GM19023 (cell line): ENCODE measurements at regions not wholly inside any gene's neighbourhood (a gene's known extent, or its start where the extent isn't known, plus 50 kb on each side); places are given as distances from the start of the nearest gene placed in this dataset.

ENCODE experiments used
- ATAC-seq: cut with Tn5 transposase; IDR thresholded peaks from one replicate; pipeline ENCODE4 v1.9.1; 2021; ENCODE audit warnings: mild to moderate bottlenecking, moderate library complexity; ENCODE audit not compliant: unreplicated experiment

DNA sequence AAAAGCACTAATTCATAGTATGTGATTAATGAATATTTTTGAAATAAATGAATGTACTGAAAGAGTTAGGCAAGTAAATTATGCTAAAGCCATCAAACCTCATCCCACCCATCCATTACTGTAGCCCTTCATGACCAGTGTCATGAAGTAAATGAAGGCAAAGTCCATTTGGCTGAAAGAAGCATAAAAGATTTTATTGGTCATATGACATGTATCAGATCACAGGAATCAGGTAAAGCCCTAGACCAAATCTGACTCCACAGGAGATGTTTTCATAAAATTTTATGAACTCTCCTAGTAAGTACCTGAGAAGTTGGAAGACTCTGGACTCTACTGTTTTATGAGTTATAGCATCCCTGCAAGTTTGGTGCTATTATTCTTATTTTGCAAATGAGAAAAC, 213.5 kb downstream of the TMEM114 start:
- no peak for ATAC-seq

DNA sequence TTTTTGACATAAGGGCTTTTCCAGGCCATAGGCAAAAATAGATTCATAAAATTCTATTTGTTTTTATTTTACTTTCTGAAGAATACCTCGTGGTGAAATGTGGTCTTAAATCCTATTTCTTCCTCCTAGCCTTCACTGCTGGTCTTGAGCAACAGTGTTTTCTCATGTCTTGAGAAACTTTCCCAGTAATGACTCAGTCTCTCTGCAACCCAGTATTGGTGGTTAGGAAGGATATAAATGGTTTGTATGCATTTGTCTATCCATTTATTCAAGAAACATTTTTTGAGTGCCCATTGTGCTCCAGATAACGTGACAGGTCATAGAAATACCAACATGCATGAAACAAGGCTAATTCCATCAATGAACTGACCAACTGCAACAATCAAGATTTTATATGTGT, 213.9 kb downstream of the TMEM114 start:
- no peak for ATAC-seq

DNA sequence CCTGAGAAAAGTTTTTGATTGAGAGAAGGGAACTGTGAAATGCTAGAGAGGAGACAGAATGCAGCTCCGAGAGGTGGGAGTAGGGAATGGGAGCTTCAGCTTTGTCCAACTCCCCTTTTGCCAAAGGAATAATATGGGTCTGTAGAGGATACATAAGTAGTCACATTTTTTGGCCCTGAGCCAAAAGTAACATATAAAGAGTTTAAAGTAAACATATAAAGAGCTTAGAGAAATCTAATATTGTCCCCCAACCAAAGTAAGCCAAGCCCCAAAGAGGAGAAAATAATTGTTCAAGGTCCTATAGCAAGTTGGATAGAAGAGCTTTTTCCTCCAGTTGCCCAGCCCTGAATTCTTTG, 215.1 kb downstream of the TMEM114 start:
- no peak for ATAC-seq

DNA sequence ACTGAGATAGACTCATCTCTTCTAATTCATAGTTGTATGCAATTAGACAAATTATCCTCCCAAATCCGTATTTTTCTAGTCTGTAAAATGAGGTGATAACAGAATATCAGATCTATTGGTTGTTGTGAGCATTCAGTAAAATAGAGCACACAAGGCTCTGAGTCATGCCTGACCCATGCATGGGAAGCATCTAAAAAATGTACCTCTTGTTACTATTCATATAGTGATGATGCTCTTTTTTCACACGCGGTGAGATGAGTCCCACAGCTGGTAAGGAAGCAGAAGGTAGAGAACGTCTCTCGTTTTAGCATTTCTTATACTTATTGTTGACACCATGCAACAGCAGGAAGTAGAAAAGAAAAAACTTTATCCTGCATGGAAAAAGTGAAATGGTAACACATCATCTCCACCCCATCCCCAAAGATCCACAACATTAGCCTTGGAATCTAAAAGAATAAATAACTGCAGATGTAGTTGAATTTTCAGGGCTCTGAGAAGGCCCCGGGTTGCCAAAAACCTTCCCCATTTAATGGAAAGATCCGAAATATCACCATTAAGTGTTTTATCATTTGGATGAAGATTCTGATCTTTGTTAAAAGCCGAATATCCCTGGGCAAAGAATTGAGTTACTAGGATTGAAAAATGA, 215.6 kb downstream of the TMEM114 start:
- no peak for ATAC-seq

DNA sequence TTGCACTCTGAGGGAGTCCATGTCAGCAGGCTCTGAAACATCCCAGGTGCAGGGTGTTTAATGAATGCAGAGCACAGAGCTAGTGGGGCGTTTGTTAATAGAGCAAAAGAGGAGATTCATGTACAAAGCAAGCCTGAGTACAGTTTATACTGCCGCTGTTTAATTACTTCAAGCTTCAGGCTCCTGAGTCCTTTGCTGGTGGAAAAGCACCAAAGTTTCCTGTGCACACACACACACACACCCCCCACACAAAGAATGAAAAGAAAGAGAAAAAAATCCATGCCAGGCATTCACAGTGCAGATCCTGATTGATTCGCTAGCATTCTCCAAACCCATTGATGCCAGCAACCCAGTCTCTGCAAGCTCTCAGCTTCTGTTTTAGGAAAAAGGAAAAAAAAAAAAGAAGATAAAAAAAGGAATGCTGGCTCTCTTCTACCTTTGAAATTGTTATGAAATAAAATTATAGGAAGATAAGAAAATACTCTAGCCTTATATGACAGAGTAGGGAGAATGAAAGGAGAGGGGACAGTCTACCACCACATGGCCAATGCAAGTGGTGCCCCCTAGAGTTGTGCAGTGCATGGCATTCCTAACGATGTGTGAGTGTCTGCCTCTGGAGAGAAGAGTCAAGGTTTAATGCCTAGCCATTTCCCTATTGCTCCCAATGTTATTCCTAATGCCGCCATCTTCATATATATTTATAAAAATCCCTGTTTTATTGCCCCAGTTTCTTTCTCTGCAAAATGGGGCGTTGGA, 216.5 kb downstream of the TMEM114 start:
- ATAC-seq: no peak

DNA sequence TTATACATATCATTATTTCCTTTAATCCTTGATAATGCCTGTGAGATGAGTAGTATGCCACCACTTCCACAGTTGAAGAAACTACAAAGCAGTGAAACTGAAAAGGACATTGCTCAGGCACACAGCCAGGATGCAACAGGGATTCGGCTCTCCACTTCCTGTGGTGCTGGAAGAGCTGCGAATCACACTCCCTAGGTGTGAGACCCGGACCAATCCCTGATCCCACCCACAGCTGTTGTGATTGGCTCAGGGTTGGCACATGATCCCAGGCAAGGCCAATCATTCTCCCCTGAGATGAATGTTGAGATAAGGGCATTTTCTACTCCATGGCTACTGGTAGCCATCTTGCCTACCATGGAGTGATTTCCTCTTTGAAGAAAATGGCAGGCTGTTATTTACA, 218.2 kb downstream of the TMEM114 start:
- ATAC-seq: no peak

DNA sequence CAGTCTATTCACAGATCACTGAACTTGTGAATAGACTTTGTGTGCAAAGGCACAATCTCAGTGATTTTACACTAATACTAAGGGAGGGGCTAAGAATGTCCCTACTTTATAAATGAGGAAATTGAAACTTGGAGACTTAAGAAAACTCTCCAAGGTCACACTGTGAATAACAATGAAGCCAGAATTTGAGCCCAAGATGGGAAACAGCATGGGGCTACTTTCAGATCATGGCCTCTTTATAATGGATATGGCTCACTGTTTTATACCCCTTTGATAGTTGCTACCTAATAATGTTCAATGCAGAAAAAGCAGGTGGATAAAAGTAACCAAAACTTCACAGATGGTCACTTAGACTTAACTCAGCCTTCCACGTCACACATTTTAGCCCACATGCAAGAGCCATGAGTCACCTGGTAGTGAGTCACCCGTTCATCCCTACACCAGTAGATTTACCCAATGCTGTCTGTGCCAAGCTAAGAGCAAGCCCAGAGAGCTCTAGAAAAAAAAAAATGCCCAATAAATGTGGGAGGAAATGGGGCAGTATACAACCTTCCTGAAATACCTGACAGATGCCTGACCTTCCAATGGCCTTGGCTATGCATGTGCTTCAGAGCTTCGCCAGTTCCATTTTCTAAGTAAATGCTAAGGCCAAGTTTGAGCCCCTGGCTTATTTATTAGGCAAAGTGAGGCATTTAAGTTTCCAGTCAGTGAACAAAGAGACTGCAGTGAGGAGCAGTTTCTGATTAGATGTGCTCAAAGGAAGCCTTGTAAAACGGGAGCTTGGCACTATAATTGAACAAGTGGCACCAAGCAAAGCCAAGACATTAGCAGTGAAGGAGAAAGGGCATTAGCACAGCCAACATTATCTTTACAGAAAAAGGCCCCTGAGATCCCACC, 219.7 kb downstream of the TMEM114 start:
- ATAC-seq: no peak

DNA sequence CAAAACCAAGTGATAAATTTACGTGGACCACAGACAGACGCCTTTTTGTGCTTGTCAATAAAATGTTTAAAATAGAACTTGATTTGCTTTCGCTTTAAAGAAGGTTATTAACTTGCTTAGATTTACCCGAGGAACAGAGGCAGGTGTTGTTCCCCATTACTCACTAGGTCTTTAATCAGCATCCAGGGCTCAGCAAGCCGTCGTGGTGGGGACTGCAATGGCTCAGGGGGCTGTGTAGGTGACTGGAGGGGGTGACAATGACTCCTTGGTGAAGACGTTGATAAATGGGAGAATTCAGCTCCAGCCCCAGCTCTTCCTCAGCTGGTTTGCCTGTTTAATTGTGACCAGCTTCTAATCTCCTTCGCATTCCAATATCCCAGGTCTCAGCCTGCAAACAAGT, 231.4 kb downstream of the TMEM114 start:
- ATAC-seq: no peak

DNA sequence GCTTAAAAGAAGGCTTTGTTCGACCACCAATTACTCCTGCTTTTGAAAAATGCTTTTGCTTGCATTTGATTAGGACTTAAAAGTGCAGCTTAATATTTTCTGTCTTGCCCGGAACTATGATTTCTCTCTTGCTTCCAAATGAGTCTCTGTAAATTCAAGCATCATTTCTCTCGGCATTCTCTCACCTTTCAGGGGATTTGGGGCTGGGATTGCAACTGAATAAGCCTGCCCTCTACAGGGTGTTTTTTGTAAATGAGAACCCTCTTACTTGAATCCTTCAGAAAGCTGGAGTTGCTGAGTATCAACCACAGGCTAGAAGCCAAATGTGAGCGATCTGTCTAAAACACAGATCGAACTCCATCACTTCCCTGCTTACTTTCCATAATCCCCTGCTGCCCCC, 234.6 kb downstream of the TMEM114 start:
- no peak for ATAC-seq

DNA sequence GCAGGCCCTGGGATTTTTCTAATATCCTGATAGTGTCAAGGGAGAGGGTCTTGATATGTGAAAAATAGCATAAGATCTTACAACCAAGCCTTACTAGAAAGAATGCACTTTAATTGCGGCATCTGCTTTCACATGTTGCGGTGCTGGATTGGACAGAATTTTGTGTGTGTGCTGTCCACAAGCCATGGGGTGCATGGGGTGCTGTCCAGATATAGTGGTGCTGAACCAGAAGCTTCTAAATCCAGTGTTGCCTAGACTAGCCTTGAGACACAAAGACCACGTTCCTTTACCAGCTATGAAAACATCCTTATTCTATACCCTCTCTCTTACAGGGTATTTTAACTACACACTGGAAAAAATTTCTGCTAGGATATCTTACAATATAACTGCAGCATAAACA, 244.0 kb downstream of the TMEM114 start:
- no peak for ATAC-seq

DNA sequence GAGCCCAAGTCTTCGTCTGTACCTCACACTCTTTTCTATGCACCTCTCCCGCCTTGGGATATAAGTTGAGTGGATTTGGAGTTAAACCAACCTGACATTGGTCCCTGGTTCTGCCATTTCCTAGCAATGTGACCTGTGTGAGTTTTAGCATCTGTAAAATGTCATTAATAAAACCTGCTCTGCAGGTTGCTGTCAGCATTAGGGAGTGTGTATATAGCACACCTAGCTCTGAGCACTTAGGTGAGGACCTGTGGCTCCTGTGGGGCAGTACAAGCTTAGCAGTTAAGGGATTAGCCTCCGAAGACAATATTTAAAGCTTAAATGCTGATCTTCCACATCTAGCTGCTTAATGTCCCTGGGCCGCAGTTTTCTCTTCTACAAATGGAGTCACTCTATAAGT, 248.0 kb downstream of the TMEM114 start:
- ATAC-seq: no peak

DNA sequence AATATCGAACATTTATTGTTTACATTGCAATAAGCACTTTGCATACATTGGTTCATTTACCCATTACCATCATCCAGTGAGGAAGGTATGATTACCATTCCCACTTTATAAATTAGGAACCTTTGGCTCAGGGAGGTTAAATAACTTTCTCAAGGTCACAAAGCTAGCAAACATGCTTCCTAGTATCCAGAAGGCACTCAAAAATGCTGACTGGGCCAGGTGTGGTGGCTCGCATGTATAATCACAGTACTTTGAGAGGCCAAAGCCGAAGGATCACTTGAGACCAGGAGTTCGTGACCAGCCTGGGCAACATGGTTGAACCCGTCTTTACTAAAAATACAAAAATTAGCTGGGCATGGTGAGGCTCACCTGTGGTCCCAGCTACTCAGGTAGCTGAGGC, 259.6 kb downstream of the TMEM114 start:
- ATAC-seq: no peak

DNA sequence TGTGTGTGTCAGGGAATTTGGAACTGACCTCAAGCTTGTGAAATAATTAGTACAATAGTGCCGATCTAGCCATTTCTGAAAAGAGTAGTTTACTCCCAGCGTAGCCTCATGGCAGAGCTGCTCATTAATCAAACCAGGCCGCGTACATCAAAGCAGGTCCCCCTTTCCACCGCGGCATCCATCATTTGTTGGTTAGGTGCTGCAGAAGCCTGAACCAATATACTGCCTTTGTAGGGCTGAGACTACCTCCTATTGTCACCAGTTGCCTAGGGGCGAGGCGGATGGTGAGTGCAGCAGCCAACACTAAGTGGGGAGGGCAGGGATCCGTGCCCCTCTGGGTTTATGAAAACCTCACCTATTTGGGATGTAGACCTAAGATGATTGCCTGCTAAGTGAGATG, 264.1 kb downstream of the TMEM114 start:
- no peak for ATAC-seq

DNA sequence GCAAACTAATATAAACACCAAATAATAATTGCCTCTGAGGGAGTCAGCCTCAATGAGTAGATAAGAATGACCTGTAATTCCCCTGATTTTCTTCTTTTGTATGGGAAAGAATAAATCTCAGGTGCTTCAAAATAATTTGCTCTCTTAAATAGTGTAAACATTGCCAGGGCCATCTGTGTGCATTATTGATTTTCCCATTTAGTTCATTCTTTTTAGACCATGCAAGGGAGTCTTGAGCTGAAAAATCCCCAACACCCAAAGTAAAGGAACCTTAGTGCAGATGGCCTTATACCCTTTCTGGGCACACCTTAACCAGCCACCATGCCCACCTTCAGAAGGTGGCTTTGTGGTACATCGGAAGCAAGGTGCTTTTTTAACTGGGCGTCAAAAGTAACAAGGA, 267.2 kb downstream of the TMEM114 start:
- no peak for ATAC-seq

DNA sequence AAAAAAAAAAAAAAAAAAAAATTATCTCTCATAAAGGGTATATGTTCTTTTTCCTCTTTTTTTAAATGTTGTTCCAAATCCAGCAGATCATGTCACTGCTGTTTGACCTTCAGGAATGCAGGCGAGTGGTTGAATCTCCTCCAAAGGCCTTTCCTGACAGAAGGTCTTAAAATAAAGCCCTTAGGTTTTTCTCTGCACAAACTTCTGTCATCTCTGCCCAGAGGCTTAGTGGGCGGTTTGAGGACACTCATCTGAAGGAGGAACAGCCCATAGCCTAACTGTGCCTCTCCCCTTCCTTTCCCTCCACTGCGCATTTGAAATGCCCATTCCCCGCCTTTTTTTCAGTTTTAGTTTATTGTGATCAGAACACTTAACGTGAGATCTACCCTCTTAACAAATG, 270.2 kb downstream of the TMEM114 start:
- no peak for ATAC-seq

DNA sequence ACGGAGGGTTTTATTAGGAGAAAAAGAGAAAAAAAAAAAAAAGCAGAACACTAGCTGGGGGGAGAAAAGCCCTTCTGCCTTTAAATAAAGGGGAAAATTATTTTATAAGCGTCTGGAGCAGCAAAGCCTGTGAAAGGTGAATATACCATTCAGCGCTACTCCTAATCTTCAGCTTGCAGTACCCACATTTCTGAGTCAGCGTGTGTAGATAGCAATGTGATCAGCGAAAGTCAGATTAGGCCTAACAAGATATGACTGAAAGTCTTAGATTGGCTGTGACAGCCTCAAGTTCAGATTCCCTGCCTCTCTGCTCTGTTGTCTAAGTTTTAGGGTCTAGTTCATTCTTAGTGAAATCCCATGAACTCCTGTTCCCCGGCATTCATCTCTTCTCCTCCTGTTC, 279.5 kb downstream of the TMEM114 start:
- ATAC-seq: no peak

DNA sequence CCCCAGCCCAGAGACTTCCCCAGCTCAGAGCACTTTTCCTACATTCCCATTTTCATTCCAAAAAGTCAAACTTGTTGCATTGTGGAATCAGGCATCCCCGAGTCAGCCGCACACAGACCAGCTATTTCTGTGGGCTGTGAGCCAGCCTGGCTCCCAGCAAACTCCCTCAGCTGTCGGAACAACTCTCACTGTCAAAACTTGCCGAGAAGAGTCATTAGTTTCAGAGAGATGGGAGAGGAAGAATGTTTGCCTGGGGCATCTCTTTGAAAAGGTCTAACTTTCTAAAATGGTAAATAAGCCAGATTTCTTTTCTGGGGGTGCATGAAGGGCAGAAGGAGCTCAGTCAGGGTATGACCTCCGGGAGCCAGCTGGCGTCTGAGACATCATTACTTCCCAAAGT, 280.0 kb downstream of the TMEM114 start:
- ATAC-seq: no peak

DNA sequence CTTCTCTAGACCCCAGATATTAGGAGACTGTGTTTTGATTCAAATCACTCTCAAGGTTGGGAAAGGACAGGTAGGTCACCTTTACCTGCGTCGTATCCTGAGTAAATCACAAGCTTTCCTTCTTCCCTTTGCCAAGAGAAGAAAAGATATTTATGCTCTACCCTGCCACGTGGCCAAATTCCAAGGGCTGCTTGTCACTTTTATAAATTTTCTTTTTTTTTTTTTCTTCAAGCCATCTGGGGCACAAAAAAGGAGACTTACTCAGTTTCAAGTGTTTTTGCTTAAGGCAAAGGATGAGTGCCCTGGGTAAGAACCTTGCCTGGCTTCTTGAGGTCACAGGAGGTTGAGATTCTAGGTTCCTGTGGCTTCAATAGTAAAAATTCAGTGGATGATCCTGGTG, 285.1 kb downstream of the TMEM114 start:
- ATAC-seq: no peak

DNA sequence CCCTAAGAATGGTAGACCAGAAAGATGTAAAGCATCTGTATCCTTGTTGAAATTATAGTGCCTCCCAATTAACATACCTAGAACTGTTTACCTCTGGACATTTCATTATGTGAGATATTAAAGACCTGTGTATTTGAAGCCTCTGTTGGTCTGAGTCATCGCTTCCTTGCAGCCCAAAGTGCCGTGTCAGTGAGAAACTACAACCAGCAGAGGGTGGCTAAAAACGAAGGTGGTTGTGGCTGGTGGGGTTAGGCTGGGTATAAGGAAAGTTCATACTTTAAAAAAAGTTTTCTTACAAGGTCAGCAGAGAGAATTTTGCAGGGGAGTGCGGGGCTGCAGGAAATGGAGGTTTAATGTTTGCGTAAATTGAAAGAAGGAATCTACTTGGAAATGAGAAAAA, 290.7 kb downstream of the TMEM114 start:
- ATAC-seq: no peak

DNA sequence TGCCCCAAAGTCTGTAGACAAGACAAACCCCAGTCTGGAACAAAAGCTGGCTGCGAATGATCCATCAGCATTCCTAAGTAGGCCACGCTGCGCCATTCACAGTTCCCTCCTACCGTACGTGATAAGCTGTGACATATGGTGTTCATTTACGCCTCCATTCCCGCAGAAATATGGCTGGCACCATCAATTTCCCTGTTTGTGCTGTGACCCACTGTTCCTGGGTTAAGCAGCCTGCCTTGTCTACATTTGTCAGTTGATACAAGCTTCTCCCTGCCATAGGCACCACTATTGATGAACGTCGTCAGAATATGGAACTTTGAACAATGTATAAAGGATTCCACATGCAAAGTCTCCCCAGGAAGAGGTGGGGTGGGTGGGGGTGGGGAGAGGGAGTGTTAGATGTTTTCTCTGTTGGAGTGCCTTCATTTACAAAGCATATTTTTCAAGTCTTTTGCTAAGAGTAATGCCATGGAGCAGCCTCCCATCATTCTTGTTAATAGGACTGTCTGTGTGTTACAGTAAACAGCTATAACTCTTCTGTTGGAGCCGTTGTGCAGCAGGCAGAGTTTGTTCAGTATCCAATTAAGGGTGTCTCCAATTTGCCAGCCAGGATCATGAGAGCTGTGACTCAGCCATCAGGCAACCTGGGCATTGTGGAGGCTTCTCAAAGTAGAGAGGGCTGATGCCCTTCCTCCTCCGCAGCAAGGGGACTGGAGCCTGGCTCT, 294.6 kb downstream of the TMEM114 start:
- ATAC-seq: no peak

DNA sequence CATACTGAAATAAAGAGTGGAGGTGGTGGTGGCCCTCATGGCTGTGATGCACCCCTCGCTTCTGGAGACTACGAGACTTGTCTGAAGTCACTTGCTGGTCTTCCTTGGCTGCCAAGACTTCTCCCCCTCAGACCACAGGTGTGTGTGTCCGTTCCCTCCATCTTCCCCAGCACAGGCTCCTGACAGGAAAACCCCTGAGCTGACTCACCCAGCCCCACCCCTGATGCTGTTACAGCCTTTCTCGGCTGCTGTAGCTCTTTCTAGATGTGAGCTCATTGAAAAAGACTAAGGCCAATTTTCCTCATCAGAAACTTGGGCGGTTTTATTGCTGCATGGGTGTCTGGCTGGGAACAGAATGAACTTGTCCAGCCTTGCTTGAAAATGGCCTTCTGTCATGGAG, 296.9 kb downstream of the TMEM114 start:
- ATAC-seq: no peak
